Activated CD4-positive, alpha-beta memory T cell treated with anti-CD3 and anti-CD28 coated beads, Interleukin-2, amount 10 ng/mL, durations not matched to agents 7 days and 5 days (primary cell): ENCODE measurements at regions not wholly inside any gene's neighbourhood (a gene's known extent, or its start where the extent isn't known, plus 50 kb on each side); places are given as distances from the start of the nearest gene placed in this dataset.

Source experiments
- CTCF ChIA-PET: fragments of 350-600 bp; sonication (Branson Sonifier 250); formaldehyde crosslinking; loops from one replicate; lab custom pipeline; 2021; ENCODE audit warnings: antibody characterized with exemption, inconsistent platforms; lab: Charles Lee
- POLR2A ChIA-PET: fragments of 350-600 bp; sonication (Branson Sonifier 250); formaldehyde crosslinking; loops from one replicate; lab custom pipeline; 2021; ENCODE audit warnings: antibody characterized with exemption; lab: Charles Lee
- DNase-seq: peaks from one replicate; pipeline ENCODE4 v3.0.0-alpha.2; 2020
- H3K27ac Mint-ChIP-seq: one replicate; pipeline ENCODE4 v1.8.0; 2021; ENCODE audit warnings: mild to moderate bottlenecking, mixed read lengths
- H3K27me3 Mint-ChIP-seq: one replicate; pipeline ENCODE4 v1.8.0; 2021; ENCODE audit warnings: mixed read lengths
- H3K36me3 Mint-ChIP-seq: one replicate; pipeline ENCODE4 v1.8.0; 2021; ENCODE audit warnings: low read depth, mixed read lengths
- H3K4me1 Mint-ChIP-seq: one replicate; pipeline ENCODE4 v1.8.0; 2021; ENCODE audit warnings: mixed read lengths
- H3K4me3 Mint-ChIP-seq: one replicate; pipeline ENCODE4 v1.8.0; 2021; ENCODE audit warnings: mild to moderate bottlenecking, mixed read lengths
- H3K9me3 Mint-ChIP-seq: one replicate; pipeline ENCODE4 v1.8.0; 2021; ENCODE audit warnings: mixed read lengths

DNA sequence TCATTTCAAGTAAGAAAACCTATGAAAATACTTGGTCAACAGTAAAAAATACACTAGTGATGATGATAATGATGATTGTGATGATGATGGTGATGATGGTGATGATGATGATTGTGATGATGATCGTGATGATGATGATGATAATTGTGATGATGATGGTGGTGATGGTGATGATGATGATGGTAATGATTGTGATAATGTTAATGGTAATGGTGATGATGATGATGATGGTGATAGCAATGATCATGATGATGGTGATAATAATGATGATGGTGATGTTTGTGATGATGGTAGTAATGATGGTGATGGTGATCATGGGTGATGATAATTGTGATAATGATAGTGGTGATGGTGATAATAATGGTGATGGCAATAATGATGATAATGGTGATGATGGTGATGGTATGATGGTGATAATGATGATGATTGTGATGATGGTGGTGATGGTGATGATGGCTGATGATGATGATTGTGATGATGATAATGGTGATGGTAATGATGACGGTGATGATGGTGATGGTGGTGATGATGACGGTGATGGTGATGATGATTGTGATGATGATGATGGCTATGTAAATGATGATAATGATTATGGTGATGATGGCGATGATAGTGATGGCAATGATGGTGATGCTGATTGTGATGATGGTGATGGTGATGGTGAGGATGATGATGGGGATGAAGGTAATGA lies 62.1 kb downstream of the VCX3A start:
- CTCF ChIA-PET = no interaction called here
- H3K4me3 Mint-ChIP-seq = no peak overlapping the region
- POLR2A ChIA-PET = no interaction called here
- no peaks in the 10 kb centered on the region for H3K4me1 Mint-ChIP-seq
- H3K27ac Mint-ChIP-seq = no peak overlapping the region
- DNase-seq = no peak
- no peaks in the 10 kb centered on the region for H3K9me3 Mint-ChIP-seq
- H3K36me3 Mint-ChIP-seq = no peaks in the 10 kb centered on the region
- no peaks in the 10 kb centered on the region for H3K27me3 Mint-ChIP-seq

DNA sequence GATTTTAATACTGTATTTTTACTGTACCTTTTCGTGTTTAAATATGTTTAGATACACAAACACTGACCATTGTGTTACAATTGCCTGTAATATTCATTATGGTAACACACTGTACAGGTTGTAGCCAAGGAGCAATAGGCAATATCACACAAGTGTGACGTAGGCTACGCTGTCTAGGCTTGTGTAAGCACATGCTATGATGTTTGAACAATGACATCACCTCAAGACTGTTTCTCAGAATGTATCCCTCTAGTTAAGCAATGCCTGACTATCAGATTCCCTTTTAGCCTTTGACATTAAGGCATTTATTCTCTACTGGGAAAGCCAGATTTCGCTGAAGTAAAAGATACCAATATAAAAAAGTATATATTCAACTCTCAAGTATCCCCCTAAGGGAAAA lies 66.2 kb downstream of the VCX3A start:
- no peaks in the 10 kb centered on the region for H3K9me3 Mint-ChIP-seq
- H3K36me3 Mint-ChIP-seq = no peaks in the 10 kb centered on the region
- POLR2A ChIA-PET = no interaction called here
- no peak overlapping the region for H3K4me3 Mint-ChIP-seq
- CTCF ChIA-PET = no interaction called here
- H3K4me1 Mint-ChIP-seq = no peaks in the 10 kb centered on the region
- no peaks in the 10 kb centered on the region for H3K27me3 Mint-ChIP-seq
- DNase-seq = no peak
- no peak overlapping the region for H3K27ac Mint-ChIP-seq

DNA sequence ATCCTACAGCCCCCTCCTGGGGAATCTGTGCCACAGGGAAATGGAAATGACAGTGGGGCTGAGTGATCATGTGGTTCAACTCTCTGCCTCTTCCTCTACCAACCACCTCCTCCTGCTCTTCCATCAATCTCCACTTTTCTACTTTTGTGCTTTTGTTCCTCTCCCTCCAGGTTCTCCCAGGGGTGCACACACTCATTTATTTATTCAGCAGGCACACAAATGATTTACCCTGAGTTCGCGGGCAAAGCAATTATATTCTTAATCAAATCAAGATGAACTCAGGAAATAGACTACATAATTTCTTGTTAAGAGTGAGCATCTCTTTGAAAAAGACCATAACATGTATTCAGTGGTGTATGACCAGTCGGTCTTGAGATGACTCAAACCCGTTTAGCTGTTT lies 69.2 kb downstream of the VCX3A start:
- H3K4me3 Mint-ChIP-seq = no peak overlapping the region
- H3K9me3 Mint-ChIP-seq = no peaks in the 10 kb centered on the region
- no peaks in the 10 kb centered on the region for H3K36me3 Mint-ChIP-seq
- H3K27me3 Mint-ChIP-seq = no peaks in the 10 kb centered on the region
- ChIA-PET CTCF (no interaction called here), POLR2A (no interaction called here)
- DNase-seq = no peak
- no peaks in the 10 kb centered on the region for H3K4me1 Mint-ChIP-seq
- H3K27ac Mint-ChIP-seq = no peak overlapping the region

DNA sequence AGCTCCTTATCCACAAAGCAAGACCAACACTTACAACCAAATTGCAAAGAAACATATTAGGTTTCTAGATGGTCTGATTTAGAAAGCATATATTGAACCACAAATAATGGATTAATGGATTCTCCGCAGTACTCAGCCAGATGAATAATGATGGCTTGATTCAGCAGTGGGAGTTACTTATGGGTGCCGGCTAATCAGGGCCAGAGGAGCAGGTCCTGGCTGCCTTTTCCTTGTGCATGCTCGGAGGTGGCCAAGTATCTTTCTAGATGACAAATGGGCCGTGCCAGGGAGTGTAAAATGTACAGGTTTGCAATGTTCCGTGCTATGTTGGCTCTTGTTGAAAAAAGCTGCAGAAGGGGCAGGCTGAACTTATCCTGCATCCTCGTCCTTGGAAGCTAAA lies 70.2 kb downstream of the VCX3A start:
- no peak for DNase-seq
- no peak overlapping the region for H3K4me3 Mint-ChIP-seq
- no peaks in the 10 kb centered on the region for H3K9me3 Mint-ChIP-seq
- H3K27ac Mint-ChIP-seq = no peak overlapping the region
- ChIA-PET POLR2A (no interaction called here), CTCF (no interaction called here)
- H3K36me3 Mint-ChIP-seq = no peaks in the 10 kb centered on the region
- H3K27me3 Mint-ChIP-seq = no peaks in the 10 kb centered on the region
- H3K4me1 Mint-ChIP-seq = no peaks in the 10 kb centered on the region

DNA sequence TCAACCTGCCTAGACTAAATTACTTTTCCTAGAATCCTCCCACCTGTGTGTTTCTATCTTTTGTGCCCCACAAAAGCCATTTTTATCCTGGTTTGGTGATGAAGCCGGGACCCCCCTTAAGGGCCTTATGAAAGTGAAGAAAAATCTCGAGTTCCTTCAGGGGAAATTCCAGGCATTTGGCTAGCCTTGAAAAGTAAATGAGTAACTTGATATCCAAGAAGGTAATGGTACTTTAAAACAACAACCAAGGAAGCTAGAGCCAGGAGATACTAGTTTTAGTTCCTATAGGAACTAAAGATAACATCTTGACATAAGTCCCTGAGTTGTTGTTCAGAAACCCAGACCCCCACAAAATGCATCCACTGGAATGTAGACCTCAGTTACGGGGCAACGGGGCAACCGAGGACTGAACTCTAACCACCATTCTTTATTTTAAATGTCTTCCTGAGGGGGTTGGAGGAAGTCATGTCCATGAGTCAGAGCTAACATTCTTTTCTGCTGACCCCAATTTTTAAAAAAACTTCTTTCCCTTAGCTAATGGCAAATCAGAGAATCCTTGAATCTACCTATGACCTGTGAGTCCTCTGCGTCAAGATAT lies 73.9 kb downstream of the VCX3A start:
- Mint-ChIP-seq H3K27ac (no peak overlapping the region), H3K4me1 (no peaks in the 10 kb centered on the region), H3K4me3 (no peak overlapping the region), H3K9me3 (no peaks in the 10 kb centered on the region), H3K36me3 (no peaks in the 10 kb centered on the region), H3K27me3 (no peaks in the 10 kb centered on the region)
- CTCF ChIA-PET = no interaction called here
- POLR2A ChIA-PET = no interaction called here
- DNase-seq = no peak

DNA sequence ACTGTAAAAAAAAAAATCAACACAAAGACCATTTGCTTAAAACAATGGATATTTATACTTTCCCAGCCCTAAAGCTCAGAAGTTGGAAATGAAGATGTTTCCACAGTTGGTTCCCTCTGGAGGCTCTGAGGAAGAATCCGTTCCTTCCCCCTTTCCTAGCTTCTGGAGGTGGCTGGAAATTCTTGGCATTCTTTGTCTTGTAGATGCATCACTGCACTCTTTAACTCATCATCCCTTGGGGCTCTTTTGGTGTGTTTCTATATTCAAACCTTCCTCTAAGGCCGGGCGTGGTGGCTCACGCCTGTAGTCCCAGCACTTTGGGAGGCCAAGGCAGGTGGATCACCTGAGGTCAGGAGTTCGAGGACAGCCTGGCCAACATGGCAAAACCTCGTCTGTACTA lies 78.7 kb downstream of the VCX3A start:
- no peaks in the 10 kb centered on the region for H3K36me3 Mint-ChIP-seq
- H3K4me1 Mint-ChIP-seq = no peaks in the 10 kb centered on the region

DNA sequence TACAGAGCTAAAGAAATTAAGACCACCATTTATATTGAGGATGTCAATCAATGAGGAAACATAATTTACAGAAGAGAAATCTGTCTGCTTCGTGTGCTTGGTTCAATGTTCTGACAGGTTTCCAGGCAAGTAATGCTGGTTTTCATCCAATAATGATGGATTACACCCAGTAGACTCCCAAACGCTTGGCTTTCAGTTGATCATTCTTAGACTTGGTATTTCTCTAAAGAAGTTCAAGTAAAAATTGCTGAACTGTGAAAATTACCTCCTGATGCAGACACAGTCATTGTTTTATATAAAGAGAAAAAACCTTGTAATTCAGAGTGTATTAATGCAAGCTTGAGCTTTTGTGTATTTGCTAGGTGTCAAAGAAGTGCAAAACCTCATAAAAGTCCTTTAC lies 85.0 kb downstream of the VCX3A start:
- H3K4me1 Mint-ChIP-seq = no peaks in the 10 kb centered on the region
- CTCF ChIA-PET = no interaction called here
- POLR2A ChIA-PET = no interaction called here
- H3K36me3 Mint-ChIP-seq = no peaks in the 10 kb centered on the region
- DNase-seq = no peak
- H3K27me3 Mint-ChIP-seq = no peaks in the 10 kb centered on the region
- H3K9me3 Mint-ChIP-seq = peaks cover under 1% of the 10 kb centered on the region
- H3K27ac Mint-ChIP-seq = no peak overlapping the region
- no peak overlapping the region for H3K4me3 Mint-ChIP-seq

More for the DNA sequence above, 78.7 kb downstream of the VCX3A start:
- DNase-seq = no peak
- ChIA-PET CTCF (no interaction called here), POLR2A (no interaction called here)
- no peak overlapping the region for H3K27ac Mint-ChIP-seq
- peaks cover 2% of the 10 kb centered on the region for H3K9me3 Mint-ChIP-seq
- H3K27me3 Mint-ChIP-seq = no peaks in the 10 kb centered on the region
- no peak overlapping the region for H3K4me3 Mint-ChIP-seq

DNA sequence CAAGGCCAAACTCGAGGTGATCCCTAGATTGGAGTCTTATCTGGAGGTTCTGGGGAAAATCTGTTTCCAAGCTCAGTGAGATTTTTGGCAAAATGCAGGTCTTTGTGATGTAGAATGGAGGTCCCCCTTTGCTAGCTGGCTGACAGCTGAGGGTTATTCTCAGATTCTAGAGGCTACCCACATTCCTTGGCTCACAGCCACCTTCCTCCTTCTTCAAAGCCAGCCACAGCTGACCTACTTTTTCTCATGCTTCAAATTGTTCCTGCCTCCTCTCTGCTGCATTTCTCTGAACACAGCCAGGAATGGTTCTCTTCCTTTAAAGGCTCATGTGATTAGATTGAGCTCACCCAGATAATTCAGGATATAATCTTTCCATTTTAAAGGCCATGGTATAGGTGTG lies 86.9 kb downstream of the VCX3A start:
- no peak for DNase-seq
- Mint-ChIP-seq H3K27ac (no peak overlapping the region), H3K4me1 (no peaks in the 10 kb centered on the region), H3K27me3 (no peaks in the 10 kb centered on the region), H3K4me3 (no peak overlapping the region), H3K36me3 (no peaks in the 10 kb centered on the region), H3K9me3 (no peaks in the 10 kb centered on the region)
- CTCF ChIA-PET = no interaction called here
- POLR2A ChIA-PET = no interaction called here

DNA sequence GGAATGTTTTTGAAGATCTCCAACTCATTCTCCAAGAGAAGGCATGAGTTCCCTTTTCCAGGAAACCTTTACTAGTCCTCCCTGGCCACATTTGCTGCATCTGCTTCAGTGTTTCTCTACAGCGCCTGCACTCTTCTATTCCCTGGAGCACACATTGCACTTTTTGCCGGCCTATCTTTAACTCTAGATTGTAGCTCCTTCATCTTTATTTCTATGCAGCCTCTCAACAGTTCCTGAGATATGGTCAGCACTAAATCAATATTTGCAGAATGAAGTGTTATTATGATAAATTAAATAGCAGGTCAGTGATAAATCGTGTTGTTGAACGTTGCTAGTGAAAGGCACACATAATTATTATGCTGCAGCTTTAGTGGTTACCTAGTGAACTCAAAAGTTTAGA lies 88.3 kb downstream of the VCX3A start:
- H3K4me1 Mint-ChIP-seq = no peaks in the 10 kb centered on the region
- no peak overlapping the region for H3K27ac Mint-ChIP-seq
- H3K4me3 Mint-ChIP-seq = no peak overlapping the region
- H3K27me3 Mint-ChIP-seq = no peaks in the 10 kb centered on the region
- H3K36me3 Mint-ChIP-seq = no peaks in the 10 kb centered on the region
- H3K9me3 Mint-ChIP-seq = no peaks in the 10 kb centered on the region
- ChIA-PET CTCF (no interaction called here), POLR2A (no interaction called here)
- DNase-seq = no peak

DNA sequence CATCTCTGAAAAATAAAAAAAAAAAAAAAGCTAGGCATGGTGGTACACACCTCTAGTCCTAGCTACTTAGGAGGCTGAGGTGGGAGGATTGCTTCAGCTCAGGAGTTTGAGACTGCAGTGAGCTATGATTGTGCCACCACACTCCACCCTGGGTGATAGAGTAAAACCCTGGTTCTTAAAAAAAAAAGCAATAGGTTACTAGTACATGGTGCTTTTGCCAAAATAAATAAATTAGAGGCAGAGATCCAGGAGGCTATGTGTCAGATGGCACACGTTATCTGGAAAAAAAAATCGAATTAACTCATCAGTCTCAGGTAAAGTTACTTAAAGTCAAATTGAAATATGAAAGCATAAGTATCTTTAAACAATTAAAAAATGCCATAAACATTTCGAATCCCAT lies 94.3 kb downstream of the VCX3A start:
- Mint-ChIP-seq H3K4me1 (no peaks in the 10 kb centered on the region), H3K36me3 (no peaks in the 10 kb centered on the region), H3K27ac (no peak overlapping the region), H3K4me3 (no peak overlapping the region), H3K27me3 (no peaks in the 10 kb centered on the region), H3K9me3 (peaks cover 3% of the 10 kb centered on the region)
- ChIA-PET CTCF (interaction anchor here (0.6 kb wide), 1 partner anchor 45 kb away, joined by 3 read pairs; no protein-coding TSS in a partner anchor), POLR2A (no interaction called here)
- no peak for DNase-seq

DNA sequence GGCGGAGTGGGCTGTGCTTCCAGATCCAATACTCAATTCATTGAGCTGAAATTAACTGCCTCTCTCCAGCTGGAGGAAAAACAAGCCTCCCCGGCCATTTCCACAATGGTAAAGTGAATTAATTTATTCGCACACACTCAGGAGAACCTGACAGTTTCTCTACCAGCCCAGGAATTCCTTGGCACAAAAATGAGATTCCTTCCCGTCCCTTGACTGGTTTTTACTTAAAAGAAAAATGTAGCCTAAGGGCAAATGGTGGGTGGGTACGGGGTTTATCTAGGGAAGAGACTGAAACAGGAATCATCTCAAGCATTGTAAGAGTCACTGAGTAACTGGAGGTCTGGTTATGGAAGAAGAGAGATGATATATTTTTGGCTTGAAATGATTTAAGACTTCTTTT lies 102.7 kb downstream of the VCX3A start:
- no peaks in the 10 kb centered on the region for H3K36me3 Mint-ChIP-seq
- no peak for DNase-seq
- no peaks in the 10 kb centered on the region for H3K4me1 Mint-ChIP-seq
- H3K4me3 Mint-ChIP-seq = no peak overlapping the region
- no peaks in the 10 kb centered on the region for H3K9me3 Mint-ChIP-seq
- ChIA-PET CTCF (no interaction called here), POLR2A (no interaction called here)
- no peaks in the 10 kb centered on the region for H3K27me3 Mint-ChIP-seq
- no peak overlapping the region for H3K27ac Mint-ChIP-seq

DNA sequence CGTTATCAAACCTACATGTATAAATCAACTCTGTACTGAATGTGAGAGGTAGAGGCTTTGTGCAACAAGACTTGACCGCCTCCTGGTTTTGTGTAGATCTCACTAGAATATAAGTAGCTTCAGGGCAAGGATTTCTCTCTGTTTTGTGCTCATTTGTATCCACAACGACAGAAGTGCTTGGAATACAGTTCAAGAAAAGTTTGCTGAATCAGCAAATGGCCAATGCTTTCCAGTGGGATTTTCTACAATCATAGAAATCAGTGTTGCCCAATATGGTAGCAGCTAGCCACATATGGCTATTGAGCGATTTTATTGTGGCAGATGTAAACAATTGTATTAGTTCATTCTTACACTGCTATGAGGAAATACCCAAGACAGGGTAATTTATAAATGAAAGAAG lies 127.4 kb downstream of the VCX3A start:
- H3K27ac Mint-ChIP-seq = no peak overlapping the region
- H3K4me1 Mint-ChIP-seq = no peaks in the 10 kb centered on the region
- H3K36me3 Mint-ChIP-seq = no peaks in the 10 kb centered on the region
- no peak overlapping the region for H3K4me3 Mint-ChIP-seq
- H3K27me3 Mint-ChIP-seq = no peaks in the 10 kb centered on the region
- no peaks in the 10 kb centered on the region for H3K9me3 Mint-ChIP-seq
- ChIA-PET CTCF (no interaction called here), POLR2A (no interaction called here)
- no peak for DNase-seq

DNA sequence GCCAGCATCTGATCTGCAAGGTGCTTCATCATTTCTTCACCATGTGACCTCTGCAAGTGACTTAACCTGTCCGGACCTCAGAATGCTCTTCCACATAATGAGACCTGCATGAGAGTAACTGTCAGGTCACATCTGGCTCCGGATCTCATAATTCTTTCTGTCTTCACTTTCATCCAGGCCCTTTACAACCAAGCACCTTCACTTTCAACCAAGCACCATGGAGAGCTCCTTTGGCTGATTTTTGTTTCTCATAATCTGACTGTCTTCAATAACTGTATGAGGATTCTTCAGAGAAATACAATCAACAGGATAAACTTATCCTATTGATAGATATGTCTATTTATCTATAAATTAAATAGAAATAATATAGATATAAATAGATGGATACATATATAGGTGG lies 148.1 kb downstream of the VCX3A start:
- H3K27ac Mint-ChIP-seq = no peak overlapping the region
- H3K4me1 Mint-ChIP-seq = no peaks in the 10 kb centered on the region
- DNase-seq = no peak
- peaks cover 2% of the 10 kb centered on the region for H3K9me3 Mint-ChIP-seq
- CTCF ChIA-PET = no interaction called here
- POLR2A ChIA-PET = no interaction called here
- H3K4me3 Mint-ChIP-seq = no peak overlapping the region
- no peaks in the 10 kb centered on the region for H3K36me3 Mint-ChIP-seq
- no peaks in the 10 kb centered on the region for H3K27me3 Mint-ChIP-seq

DNA sequence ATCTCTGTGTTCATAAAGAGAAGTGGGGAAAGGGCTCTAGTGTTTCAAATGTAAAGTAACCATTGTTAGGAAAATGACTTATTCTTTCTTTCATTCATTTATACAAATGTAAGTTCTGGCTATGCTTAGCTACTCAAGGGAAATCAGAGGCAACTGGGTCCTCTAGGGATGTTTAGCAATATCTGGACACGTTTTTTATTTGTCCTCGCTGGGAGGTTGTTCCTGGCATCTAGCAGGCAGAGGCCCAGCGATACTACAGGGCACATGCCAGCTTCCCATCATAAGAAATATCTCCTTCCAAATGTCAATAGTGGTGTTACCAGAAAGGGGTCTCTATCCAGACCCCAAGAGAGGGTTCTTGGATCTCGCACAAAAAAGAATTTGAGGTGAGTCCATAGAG lies 150.0 kb downstream of the VCX3A start:
- Mint-ChIP-seq H3K4me1 (no peaks in the 10 kb centered on the region), H3K27me3 (no peaks in the 10 kb centered on the region), H3K36me3 (no peaks in the 10 kb centered on the region), H3K27ac (no peak overlapping the region), H3K4me3 (no peak overlapping the region), H3K9me3 (peaks cover 2% of the 10 kb centered on the region)
- DNase-seq = no peak
- ChIA-PET POLR2A (no interaction called here), CTCF (no interaction called here)
